GM19193 (cell line): ENCODE measurements at regions not wholly inside any gene's neighbourhood (a gene's known extent, or its start where the extent isn't known, plus 50 kb on each side); places are given as distances from the start of the nearest gene placed in this dataset.

Experiments
- POLR2A ChIP-seq: IDR thresholded peaks from 4 replicates; pipeline ENCODE4 v1.6.1; 2011; ENCODE audit not compliant: insufficient read depth, insufficient read length; ENCODE audit errors: extremely low read depth

- TF ChIP-seq POLR2A = no peak
Measured at GRCh38 chr21:43331962-43332828, 94.7 kb downstream of the SIK1 start.

GRCh38 chr21:43331111-43331961, 95.6 kb downstream of the SIK1 start:
- no peak for TF ChIP-seq POLR2A

GRCh38 chr21:43330306-43330881, 96.5 kb downstream of the SIK1 start:
- no peak for TF ChIP-seq POLR2A

- TF ChIP-seq POLR2A = no peak
Measured at GRCh38 chr21:43329711-43330269, 97.1 kb downstream of the SIK1 start.

- TF ChIP-seq POLR2A = no peak
Measured at GRCh38 chr21:43328958-43329691, 97.8 kb downstream of the SIK1 start.

- no peak for TF ChIP-seq POLR2A
Measured at GRCh38 chr21:43328185-43328957, 98.6 kb downstream of the SIK1 start.

- no peak for TF ChIP-seq POLR2A
Measured at GRCh38 chr21:43325968-43326715, 100.8 kb downstream of the SIK1 start.

GRCh38 chr21:43325036-43325435, 101.9 kb downstream of the SIK1 start:
- TF ChIP-seq POLR2A = no peak

- no peak for TF ChIP-seq POLR2A
Measured at GRCh38 chr21:43324596-43324995, 102.3 kb downstream of the SIK1 start.

GRCh38 chr21:43323244-43324005, 103.5 kb downstream of the SIK1 start:
- no peak for TF ChIP-seq POLR2A

- TF ChIP-seq POLR2A = no peak
Measured at GRCh38 chr21:43322805-43323204, 104.1 kb downstream of the SIK1 start.

GRCh38 chr21:43322311-43322710, 104.6 kb downstream of the SIK1 start:
- TF ChIP-seq POLR2A = no peak
